ENCODE measurements at regions not wholly inside any gene's neighbourhood (a gene's known extent, or its start where the extent isn't known, plus 50 kb on each side); places are given as distances from the start of the nearest gene placed in this dataset.

DNA sequence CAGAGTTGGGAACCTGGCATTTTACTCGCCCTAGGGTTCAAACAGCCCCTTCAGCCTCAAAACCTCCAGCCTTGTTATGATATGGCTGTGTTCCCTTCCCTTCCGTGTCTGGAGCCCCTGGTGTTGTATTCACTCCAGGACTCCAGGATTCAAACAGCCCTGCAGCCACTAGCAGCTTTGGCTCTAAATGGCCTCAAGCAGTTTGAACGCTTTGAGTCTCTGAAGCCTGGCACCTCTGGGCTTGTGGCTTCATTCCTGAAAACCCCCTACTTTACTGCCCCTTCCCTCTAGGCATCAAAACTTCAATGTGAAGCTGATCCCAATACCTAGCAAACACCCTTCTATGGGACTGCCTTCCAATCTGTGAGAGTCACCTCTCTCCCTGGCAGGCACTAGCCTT, 67.9 kb upstream of the RMST start:
- Histone ChIP-seq H3K27me3 (ENCODE audit: control insufficient read depth, insufficient read depth, low read length) (no peaks in the 10 kb centered on the region), H3K4me1 (ENCODE audit: control insufficient read depth, insufficient read depth, low read length) (no peaks in the 10 kb centered on the region), H3K4me3 (ENCODE audit: low read depth in 2 of 2, low read length in 2 of 2) (no peak overlapping the region), H3K9me3 (ENCODE audit: control insufficient read depth, insufficient read depth, low read depth, low read length) (no peaks in the 10 kb centered on the region), H3K27ac (ENCODE audit: low read length) (no peak overlapping the region), H3K36me3 (ENCODE audit: control insufficient read depth, insufficient read depth, low read length) (no peaks in the 10 kb centered on the region; the same call in 1 of the 2 replicates)
- DNase-seq (ENCODE audit: low read depth, low spot score): no peak
- no peak for ATAC-seq
- in situ Hi-C loops (cut with HindIII; ENCODE audit: low pct_unique_long_range_greater_than_20kb, low sequenced_read_pairs) (no loop called here), intact Hi-C loops (cut with micrococcal nuclease; ENCODE audit: unreplicated experiment) (no loop called here)
- ChIA-PET CTCF (no interaction called here), POLR2A (no interaction called here)
- no TSS peak for BruUV-seq (replicated peaks)
- TF ChIP-seq, protein P1, sequence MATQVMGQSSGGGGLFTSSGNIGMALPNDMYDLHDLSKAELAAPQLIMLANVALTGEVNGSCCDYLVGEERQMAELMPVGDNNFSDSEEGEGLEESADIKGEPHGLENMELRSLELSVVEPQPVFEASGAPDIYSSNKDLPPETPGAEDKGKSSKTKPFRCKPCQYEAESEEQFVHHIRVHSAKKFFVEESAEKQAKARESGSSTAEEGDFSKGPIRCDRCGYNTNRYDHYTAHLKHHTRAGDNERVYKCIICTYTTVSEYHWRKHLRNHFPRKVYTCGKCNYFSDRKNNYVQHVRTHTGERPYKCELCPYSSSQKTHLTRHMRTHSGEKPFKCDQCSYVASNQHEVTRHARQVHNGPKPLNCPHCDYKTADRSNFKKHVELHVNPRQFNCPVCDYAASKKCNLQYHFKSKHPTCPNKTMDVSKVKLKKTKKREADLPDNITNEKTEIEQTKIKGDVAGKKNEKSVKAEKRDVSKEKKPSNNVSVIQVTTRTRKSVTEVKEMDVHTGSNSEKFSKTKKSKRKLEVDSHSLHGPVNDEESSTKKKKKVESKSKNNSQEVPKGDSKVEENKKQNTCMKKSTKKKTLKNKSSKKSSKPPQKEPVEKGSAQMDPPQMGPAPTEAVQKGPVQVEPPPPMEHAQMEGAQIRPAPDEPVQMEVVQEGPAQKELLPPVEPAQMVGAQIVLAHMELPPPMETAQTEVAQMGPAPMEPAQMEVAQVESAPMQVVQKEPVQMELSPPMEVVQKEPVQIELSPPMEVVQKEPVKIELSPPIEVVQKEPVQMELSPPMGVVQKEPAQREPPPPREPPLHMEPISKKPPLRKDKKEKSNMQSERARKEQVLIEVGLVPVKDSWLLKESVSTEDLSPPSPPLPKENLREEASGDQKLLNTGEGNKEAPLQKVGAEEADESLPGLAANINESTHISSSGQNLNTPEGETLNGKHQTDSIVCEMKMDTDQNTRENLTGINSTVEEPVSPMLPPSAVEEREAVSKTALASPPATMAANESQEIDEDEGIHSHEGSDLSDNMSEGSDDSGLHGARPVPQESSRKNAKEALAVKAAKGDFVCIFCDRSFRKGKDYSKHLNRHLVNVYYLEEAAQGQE (IDR thresholded peaks at IDR 0.05; ENCODE audit: insufficient read depth in 1 of 2, low read depth in 2 of 2, low read length in 1 of 2): no peak
- TF ChIP-seq POLR2AphosphoS5 (IDR thresholded peaks at IDR 0.05; ENCODE audit: low read depth, low read length): no peak

DNA sequence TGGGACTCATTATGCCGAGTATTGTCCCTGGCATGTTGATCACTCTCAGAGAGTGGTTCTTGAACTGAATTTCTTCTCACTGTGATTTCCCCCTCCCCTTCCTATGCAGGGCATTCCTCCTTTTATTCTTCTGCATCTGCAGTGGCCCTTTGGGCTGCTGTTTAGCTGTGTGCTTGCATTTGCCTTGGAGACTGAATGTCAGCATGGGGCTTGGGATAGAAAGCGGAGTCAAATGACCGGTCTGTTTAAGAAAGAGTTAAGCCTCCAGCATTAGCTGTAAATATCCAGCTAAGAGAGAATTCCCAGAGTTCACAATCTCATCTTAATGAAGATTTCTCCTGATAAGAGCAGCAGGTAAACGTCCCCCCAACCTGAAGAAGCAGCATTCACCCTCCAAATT, 65.6 kb upstream of the RMST start:
- BruUV-seq (replicated peaks): no TSS peak
- intact Hi-C loops (cut with micrococcal nuclease; ENCODE audit: unreplicated experiment): no loop called here
- ATAC-seq (no peak), DNase-seq (ENCODE audit: low read depth, low spot score) (no peak)
- TF ChIP-seq POLR2AphosphoS5 (IDR thresholded peaks at IDR 0.05; ENCODE audit: low read depth, low read length) (no peak), TCF7L2 (IDR thresholded peaks at IDR 0.05; ENCODE audit: low read depth, low read length) (no peak), SIN3A (IDR thresholded peaks at IDR 0.05; ENCODE audit: borderline replicate concordance, insufficient read depth, low read depth, low read length) (no peak)
- TF ChIP-seq, protein P1 (IDR thresholded peaks at IDR 0.05; ENCODE audit: insufficient read depth in 1 of 2, low read depth in 2 of 2, low read length in 1 of 2): no peak
- Histone ChIP-seq H3K36me3 (ENCODE audit: control insufficient read depth, insufficient read depth, low read length) (no peaks in the 10 kb centered on the region), H3K27ac (ENCODE audit: low read length) (no peak overlapping the region), H3K9me3 (ENCODE audit: control insufficient read depth, insufficient read depth, low read depth, low read length) (no peaks in the 10 kb centered on the region), H3K4me1 (ENCODE audit: control insufficient read depth, insufficient read depth, low read length) (no peaks in the 10 kb centered on the region), H3K27me3 (ENCODE audit: control insufficient read depth, insufficient read depth, low read length) (no peaks in the 10 kb centered on the region), H3K4me3 (ENCODE audit: low read depth in 2 of 2, low read length in 2 of 2) (no peak overlapping the region)
- ChIA-PET POLR2A (no interaction called here), CTCF (interaction anchor here (0.6 kb wide), 1 partner anchor 636 kb away, joined by 3 read pairs; no protein-coding TSS in a partner anchor)
- in situ Hi-C loops (cut with HindIII; ENCODE audit: low pct_unique_long_range_greater_than_20kb, low sequenced_read_pairs): no loop called here

DNA sequence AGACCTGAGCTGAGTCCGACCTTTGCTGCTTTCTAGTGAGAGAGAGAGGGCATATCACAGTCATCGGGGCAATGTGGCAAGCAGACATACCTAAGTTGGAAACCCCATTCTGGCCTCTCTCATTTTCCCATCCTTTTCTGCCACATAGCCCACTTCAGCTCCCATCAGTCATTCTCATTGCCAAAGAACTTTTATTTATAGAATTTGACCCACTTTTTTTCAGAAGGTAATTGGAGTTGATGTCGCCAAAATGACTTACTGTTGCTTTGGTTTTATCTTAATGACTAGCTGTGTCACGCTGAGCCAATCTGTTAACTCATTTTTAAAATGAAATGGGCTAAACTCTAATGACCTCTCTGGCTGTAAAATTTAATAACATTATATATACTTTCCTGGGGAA, 63.9 kb upstream of the RMST start:
- in situ Hi-C loops (cut with HindIII; ENCODE audit: low pct_unique_long_range_greater_than_20kb, low sequenced_read_pairs): no loop called here
- CTCF ChIA-PET: no interaction called here
- no peaks in the 10 kb centered on the region for H3K36me3 ChIP-seq (ENCODE audit: control insufficient read depth, insufficient read depth, low read length)
- H3K9me3 ChIP-seq (ENCODE audit: control insufficient read depth, insufficient read depth, low read depth, low read length): no peaks in the 10 kb centered on the region
- intact Hi-C loops (cut with micrococcal nuclease; ENCODE audit: unreplicated experiment): no loop called here
- no peaks in the 10 kb centered on the region for H3K4me1 ChIP-seq (ENCODE audit: control insufficient read depth, insufficient read depth, low read length)
- H3K27me3 ChIP-seq (ENCODE audit: control insufficient read depth, insufficient read depth, low read length): no peaks in the 10 kb centered on the region
- H3K27ac ChIP-seq (ENCODE audit: low read length): no peak overlapping the region
- ATAC-seq (no peak), DNase-seq (ENCODE audit: low read depth, low spot score) (no peak)
- POLR2A ChIA-PET: no interaction called here
- no TSS peak for BruUV-seq (replicated peaks)
- no peak overlapping the region for H3K4me3 ChIP-seq (ENCODE audit: low read depth in 2 of 2, low read length in 2 of 2)
- TF ChIP-seq SIN3A (IDR thresholded peaks at IDR 0.05; ENCODE audit: borderline replicate concordance, insufficient read depth, low read depth, low read length): no peak
- 0 out of 2 replicates have a peak, but pooled peaks have one; percentile 27 for TF ChIP-seq TCF7L2 (IDR thresholded peaks at IDR 0.05; ENCODE audit: low read depth, low read length)

Data from Panc1 (cell line).